ENCODE measurements at regions not wholly inside any gene's neighbourhood (a gene's known extent, or its start where the extent isn't known, plus 50 kb on each side); places are given as distances from the start of the nearest gene placed in this dataset.

- no peak for DNase-seq
Measured at GRCh38 chr9:89766991-89767390, 162.2 kb downstream of the GADD45G start.

- DNase-seq = no peak
Measured at GRCh38 chr9:89768051-89768450, 163.2 kb downstream of the GADD45G start.

- DNase-seq = no peak
Measured at GRCh38 chr9:89768650-89769071, 163.8 kb downstream of the GADD45G start.

GRCh38 chr9:89770531-89771174, 165.8 kb downstream of the GADD45G start:
- no peak for DNase-seq

- DNase-seq = no peak
Measured at GRCh38 chr9:89771205-89771604, 166.4 kb downstream of the GADD45G start.

- no peak for DNase-seq
Measured at GRCh38 chr9:89773170-89773569, 168.4 kb downstream of the GADD45G start.

- DNase-seq = no peak
Measured at GRCh38 chr9:89774858-89775370, 170.1 kb downstream of the GADD45G start.

GRCh38 chr9:89775641-89776040, 170.8 kb downstream of the GADD45G start:
- no peak for DNase-seq

- DNase-seq = no peak
Measured at GRCh38 chr9:89776795-89777525, 172.1 kb downstream of the GADD45G start.

- no peak for DNase-seq
Measured at GRCh38 chr9:89777544-89777943, 172.7 kb downstream of the GADD45G start.

GRCh38 chr9:89778100-89779090, 173.6 kb downstream of the GADD45G start:
- DNase-seq = no peak

- no peak for DNase-seq
Measured at GRCh38 chr9:89779405-89780203, 174.8 kb downstream of the GADD45G start.

GRCh38 chr9:89780959-89781358, 176.1 kb downstream of the GADD45G start:
- no peak for DNase-seq

- DNase-seq = no peak
Measured at GRCh38 chr9:89781838-89782540, 177.2 kb downstream of the GADD45G start.

GRCh38 chr9:89786655-89787054, 181.8 kb downstream of the GADD45G start:
- DNase-seq = peak; percentile 68 to 71

- no peak for DNase-seq
Measured at GRCh38 chr9:89787595-89787994, 182.8 kb downstream of the GADD45G start.

- DNase-seq = no peak
Measured at GRCh38 chr9:89788434-89788833, 183.6 kb downstream of the GADD45G start.

GRCh38 chr9:89789922-89790510, 185.2 kb downstream of the GADD45G start:
- DNase-seq = no peak

GRCh38 chr9:89790542-89791109, 185.8 kb downstream of the GADD45G start:
- DNase-seq = no peak

- no peak for DNase-seq
Measured at GRCh38 chr9:89791754-89792153, 186.9 kb downstream of the GADD45G start.
